ENCODE measurements at regions not wholly inside any gene's neighbourhood (a gene's known extent, or its start where the extent isn't known, plus 50 kb on each side); places are given as distances from the start of the nearest gene placed in this dataset.

DNA sequence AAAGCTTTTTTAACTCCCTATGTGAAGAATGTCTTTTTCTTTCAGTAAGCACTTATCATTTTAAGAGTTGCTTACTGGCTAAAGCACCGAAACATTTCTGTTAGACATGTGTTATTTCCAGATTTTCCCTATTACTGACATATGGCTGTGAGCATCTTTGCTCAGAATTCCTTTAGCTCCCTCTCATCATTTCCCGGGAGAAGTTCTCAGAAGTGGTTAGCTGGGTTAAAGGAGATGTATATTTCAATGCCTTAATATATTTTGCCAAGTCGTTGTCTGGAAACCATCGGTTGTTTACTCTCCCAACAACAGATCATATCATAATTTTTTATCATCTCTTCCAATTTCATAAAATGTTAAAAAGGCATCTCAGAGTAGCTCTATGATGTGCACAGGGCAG, 396.5 kb downstream of the OCA2 start:
- DNase-seq: no peak

GRCh38 chr15:27701956-27702355, 397.2 kb downstream of the OCA2 start:
- DNase-seq: no peak

DNA sequence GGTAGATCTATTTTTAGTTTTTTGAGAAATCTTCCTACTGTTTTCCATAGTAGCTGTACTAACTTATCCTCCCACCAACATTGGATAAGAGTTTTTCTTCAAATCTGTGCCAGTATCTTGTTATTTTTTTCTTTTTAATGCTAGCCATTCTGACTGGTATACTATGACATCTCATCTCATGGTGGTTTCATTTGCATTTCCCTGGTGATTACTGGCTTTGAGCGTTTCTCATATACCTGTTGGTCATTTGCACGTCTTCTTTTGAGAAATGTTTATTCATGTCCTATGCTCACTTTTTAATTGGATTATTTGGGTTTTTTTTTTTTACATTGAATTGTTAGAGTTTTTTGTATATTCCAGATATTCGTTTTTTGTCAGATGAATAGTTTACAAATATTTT, 398.1 kb downstream of the OCA2 start:
- DNase-seq: no peak

GRCh38 chr15:27699699-27700098, 399.4 kb downstream of the OCA2 start:
- DNase-seq: no peak

- DNase-seq: no peak
Measured at GRCh38 chr15:27696530-27696929, 402.6 kb downstream of the OCA2 start.

DNA sequence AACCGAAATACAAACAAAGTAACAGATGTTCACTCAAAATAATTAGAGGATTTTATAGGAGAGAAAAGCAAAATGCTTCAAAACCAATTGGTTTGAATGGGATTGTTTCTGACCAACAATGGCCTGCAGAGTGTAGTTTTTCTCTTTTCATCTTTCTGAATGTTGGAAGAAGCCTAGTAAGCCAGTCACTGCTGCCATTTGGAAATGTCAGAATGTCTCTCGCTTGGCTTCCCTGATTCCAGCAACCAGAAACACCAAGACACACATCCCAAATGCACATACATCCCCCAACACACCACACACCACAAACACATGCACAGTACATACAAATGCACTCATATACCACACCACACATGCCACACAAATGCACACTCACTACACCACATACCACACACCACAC, 403.4 kb downstream of the OCA2 start:
- DNase-seq: no peak

GRCh38 chr15:27694506-27695087, 404.5 kb downstream of the OCA2 start:
- DNase-seq: no peak

GRCh38 chr15:27693280-27693679, 405.8 kb downstream of the OCA2 start:
- DNase-seq: no peak

GRCh38 chr15:27692438-27692837, 406.7 kb downstream of the OCA2 start:
- DNase-seq: no peak

DNA sequence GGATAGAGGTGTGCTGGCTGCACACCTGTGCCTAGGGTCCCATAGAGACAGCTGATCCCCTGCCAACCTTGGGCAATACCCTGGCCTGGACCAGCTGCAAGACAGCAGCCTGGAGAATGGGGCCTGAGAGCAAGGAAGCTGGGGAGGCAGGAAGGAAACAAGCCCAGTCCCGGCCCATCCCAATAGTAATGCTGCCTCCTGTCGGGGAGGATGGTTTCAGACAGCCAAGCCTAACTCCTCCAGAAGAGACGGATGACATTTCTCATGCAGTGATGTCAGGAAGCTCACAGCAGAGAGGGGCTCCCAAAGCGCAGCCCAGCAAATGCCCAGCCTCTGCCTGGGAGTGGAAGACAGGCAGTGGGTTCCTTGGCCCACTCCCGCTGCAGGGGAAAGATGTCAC, 408.8 kb downstream of the OCA2 start:
- no peak for DNase-seq

GRCh38 chr15:27686971-27687370, 412.1 kb downstream of the OCA2 start:
- no peak for DNase-seq

- DNase-seq: no peak
Measured at GRCh38 chr15:27686369-27686768, 412.7 kb downstream of the OCA2 start.

GRCh38 chr15:27685644-27686043, 413.5 kb downstream of the OCA2 start:
- DNase-seq: no peak

DNA sequence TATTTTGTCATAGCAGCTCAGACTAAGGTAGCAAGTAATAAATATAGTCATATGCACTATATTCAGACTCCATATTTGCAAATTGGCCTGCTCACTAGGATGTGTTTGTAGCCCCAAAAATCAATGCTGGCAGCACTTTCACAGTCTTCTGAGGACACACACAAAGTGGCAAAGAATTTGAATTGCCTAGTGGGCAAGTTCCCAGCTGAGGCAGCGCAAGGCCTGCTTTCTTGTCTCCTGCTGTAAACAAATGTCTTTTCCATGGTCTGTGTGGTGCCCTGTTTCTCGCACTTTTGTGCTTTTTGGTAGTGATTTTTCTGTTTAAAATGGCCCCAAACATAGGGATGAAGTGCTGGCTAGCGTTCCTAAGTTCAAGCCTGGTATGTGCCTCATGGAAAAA, 416.0 kb downstream of the OCA2 start:
- DNase-seq: no peak

GRCh38 chr15:27681038-27681437, 418.1 kb downstream of the OCA2 start:
- no peak for DNase-seq

GRCh38 chr15:27679731-27680471, 419.2 kb downstream of the OCA2 start:
- DNase-seq: peak; percentile 74

- no peak for DNase-seq
Measured at GRCh38 chr15:27679203-27679602, 419.9 kb downstream of the OCA2 start.

- DNase-seq: no peak
Measured at GRCh38 chr15:27677951-27678350, 421.2 kb downstream of the OCA2 start.

- no peak for DNase-seq
Measured at GRCh38 chr15:27676647-27677046, 422.5 kb downstream of the OCA2 start.

DNA sequence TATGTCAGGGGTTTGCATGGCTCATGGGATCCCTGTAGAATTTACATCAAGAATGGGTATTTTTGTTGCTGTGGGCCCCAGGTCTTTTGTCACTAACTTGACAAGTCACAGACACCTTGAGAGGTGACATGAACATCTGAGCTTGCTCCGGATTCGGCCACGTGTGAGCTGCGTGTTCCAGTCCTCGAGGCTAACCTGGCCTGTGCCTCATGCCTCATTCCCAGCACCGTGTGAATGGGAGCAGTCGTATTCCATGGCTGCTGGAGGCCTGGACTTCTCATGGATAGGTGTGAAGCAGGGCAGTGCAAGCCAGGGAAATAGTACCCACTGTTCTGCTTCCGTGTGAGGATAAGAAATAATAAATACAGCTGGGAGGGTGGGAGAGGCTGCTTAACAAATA, 423.5 kb downstream of the OCA2 start:
- no peak for DNase-seq

DNA sequence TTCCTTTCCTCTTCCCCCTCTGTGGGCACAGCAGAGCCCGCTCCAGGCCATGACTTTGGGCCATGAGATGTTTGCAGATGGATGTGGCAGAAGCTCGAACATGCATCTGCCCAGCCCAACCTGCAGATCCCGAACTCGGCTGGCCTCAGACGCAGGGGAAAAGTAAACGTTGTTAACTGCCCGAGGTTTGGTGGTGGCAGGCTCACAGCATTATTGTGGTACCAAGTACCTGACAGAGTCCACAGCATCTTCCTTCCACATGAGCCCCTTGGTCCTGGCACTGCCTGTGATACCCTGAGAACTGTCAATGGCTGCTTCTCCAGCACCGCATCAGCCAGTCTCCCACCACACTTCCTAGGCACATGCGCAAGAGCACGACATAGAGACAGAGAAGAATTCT, 424.3 kb downstream of the OCA2 start:
- no peak for DNase-seq

- DNase-seq: no peak
Measured at GRCh38 chr15:27673766-27674445, 425.2 kb downstream of the OCA2 start.

- DNase-seq: no peak
Measured at GRCh38 chr15:27672537-27672936, 426.6 kb downstream of the OCA2 start.

- no peak for DNase-seq
Measured at GRCh38 chr15:27671819-27672437, 427.2 kb downstream of the OCA2 start.

All from NCI-H510A (cell line).